Left renal cortex interstitium (tissue), 4 donors: ENCODE measurements at regions not wholly inside any gene's neighbourhood (a gene's known extent, or its start where the extent isn't known, plus 50 kb on each side); places are given as distances from the start of the nearest gene placed in this dataset.

ENCODE experiments used
- DNase-seq, 4 donors: peaks; one replicate each; pipeline ENCODE4 v3.0.0-alpha.2; 2013; ENCODE audit warnings: low read depth in 4 of 4, low spot score in 2 of 4, missing footprints in 1 of 4

DNA sequence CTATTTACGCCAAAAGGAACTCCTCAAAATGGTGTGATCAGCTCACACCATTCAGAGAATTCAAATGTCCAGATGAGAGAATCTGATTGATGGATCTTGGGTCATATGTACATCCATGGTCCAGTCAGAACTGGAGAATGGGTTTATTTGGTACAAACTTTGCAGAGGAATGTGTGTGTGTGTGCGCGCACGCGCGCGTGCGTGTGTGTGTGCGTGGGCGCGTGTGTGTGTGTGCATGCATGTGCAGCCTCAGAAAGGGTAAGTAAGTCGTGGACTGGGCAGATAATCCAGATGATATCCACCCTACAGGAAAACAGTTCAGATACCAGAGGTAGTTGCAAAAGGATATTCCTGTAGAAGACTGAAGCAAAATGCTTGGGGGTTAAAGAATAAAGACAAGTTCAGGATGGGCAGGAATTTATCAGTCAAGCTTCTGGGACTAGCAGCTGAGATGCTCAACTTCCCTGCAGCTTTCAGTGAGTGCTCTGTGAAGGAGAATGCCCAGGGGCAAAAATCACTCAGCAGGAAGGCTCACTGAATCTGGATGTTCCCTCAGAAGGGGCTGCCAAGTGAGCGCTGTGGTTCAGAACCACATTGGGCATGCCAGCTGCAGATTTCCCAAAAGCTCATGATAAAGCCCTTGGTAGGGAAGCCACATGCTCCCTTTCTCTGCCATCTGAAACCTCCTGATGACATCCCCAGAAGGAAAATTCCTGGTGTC, 440.5 kb upstream of the SGCD start:
- DNase-seq = no peak

DNA sequence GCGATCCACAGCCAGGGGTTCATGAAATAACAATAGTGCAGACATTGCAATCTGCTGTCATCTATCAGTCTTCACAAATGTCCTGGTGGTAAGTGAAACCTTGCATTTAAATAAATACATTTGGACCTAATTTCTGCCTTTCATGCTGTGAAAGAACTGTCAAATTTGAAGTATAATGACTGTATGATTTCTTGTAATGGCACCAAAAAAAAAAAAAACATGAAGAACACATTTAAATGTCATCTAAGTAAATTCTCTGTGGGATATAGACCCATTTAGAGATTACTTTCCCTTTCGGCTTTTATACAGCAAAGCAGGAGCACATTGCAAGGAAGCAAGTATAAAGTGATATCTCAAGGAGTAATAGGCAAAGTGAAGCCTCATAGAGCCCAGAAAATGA, 431.5 kb upstream of the SGCD start:
- DNase-seq = no peak

DNA sequence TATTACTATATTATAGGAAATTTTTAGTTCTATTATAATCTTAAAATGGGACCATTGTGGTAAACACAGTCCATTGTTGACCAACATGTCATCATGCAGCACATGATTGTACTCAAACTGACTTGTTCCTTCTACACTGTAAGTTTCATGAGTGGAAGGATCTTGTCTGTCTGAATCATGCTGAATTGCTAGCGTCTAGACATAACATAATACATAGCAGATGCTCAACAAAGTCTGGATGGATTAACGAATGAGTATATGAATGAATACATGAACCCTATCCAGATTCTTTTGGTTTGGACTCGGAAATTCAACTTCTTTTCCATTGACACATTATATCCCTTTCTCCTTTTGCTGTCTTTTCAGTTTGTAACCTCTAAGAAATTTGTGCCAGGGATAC, 429.2 kb upstream of the SGCD start:
- DNase-seq = no peak

DNA sequence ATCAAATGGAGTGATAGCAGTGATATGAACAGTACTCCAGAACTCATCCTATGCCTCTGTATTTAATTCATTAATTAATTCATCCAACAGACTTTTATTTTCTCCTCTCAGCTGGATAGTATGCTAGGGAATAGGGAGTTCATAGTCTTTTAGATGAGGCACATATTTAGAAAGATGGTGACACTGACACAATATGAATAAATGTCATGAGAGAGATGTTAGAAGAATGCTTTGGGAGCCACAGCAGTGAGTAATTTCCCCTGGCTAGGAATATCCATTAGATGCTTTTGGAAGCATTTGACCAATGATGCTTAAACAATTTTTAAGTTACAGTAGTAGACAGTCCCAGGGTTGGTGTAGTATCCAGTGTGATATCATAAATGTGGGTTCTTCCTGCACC, 428.7 kb upstream of the SGCD start:
- DNase-seq = no peak

DNA sequence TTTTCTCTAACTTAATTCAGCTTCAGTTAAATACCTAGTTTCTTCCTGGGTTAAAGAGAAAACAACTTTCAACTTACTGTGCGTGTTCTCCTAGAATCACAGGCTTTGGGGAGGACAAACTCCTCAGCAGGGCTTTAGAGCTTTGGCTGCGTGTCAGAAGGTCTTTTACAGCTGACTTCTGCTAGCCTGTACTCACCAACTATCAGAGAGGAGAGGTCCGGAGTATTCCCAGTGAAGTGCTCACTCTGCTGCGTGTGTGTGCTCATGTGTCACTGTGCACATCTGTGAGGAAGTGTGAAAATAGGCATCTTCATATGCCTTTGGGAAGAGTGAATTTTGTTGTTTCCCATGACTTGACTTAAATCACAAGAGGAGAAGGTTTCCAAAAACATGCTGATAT, 423.2 kb upstream of the SGCD start:
- DNase-seq = no peak

DNA sequence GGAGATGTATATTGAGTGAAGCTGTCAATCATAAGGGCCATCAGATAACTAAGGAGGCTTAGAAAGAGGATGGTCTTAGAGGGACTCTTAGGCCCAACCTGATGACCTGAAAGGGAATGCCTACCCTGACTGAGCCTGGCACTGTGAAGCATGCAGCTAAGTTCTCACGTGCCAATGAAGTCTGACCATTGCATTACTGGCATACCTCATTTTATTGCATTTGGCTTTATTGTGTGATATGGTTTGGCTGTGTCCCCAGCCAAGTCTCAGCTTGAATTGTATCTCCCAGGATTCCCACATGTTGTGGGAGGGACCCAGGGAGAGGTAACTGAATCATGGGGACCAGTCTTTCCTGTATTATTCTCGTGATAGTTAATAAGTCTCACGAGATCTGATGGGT, 421.6 kb upstream of the SGCD start:
- no peak for DNase-seq

DNA sequence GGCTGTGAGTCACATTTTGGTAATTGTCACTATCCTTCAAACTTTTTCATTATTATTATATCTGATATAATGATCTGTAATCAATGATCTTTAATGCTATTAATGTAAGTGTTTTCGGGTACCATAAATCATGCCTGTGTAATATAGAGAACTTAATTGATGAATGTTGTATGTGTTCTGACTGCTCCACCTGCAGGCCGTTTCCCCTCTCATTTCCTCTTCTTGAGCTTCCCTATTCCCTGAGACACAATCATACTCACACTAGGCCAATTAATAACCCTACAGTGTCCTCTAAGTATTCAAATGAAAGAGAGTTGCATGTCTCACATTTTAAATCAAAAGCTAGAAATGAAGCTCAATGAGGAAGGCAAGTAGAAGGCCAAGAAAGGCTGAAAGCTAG, 420.9 kb upstream of the SGCD start:
- DNase-seq = no peak

DNA sequence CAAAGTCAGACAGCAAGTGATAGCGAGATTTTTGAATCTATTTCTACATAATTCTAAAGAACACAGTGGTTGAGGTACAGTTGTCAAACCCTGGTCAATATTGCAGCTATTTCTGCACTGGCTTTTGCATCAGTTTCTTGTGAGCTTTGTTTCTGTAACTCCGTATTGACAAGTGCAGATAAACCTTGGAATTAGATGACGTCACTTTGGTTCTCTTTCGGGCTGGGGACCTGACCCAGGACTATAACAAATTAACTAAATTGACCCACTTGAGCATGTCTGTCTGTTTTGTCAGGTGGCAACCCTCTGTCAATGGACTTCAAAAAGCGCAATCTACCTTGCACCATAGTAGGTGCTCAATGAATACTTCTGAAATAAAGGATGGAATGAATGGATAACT, 418.4 kb upstream of the SGCD start:
- no peak for DNase-seq

DNA sequence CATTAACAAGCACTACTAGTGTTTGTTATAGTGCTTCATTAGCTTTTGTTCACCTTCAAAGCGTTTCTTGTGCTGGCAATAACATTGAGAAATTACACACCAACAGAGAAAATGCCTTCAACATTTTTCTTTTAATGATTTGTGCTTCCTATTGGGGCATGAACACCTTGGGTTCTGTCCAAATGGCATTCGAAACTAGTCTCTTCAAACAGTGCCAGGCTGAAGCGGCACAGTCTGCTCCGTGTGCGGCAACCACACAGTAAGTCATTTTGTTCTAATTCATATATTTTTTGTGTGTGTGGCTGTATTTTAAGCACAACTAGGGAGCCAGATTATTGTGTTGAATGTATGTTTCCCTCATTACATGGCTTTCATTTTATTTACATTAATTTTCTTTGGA, 414.7 kb upstream of the SGCD start:
- no peak for DNase-seq

DNA sequence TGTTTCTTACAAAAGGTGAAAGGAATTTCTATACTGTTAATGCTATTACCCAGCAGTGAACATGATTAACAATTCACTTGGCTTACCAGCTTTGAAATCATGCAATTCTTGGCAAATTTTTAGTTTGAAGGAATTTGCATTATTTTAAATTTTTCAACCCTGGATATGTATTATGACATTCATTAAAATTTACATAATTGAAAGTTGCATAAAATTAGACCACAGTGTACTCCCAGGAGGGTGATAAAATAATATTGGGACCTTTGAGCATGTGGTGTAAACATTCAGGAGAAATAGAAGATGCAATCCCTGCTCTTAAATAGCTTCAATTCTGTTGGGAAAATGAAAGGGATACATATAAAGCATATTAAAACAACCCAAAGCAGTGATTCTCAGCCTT, 412.2 kb upstream of the SGCD start:
- no peak for DNase-seq

DNA sequence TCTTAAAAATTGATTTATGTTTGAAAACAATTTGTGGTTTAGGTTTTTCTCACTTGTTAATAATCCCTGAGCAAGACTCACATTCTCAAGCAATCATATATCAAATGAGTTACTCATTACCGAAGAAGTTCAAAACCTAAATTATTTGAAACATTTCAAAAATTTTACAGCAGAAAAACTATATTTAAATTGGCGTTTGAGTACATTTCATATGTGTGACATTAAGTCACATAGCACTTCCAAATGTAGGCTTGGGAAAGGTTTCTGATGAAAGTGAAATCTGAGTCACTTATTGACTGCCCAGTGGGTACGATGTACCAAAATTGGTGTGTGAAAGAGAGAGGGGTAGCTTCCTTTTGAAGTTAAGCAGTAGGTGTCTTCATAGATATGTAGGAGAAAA, 411.4 kb upstream of the SGCD start:
- no peak for DNase-seq

DNA sequence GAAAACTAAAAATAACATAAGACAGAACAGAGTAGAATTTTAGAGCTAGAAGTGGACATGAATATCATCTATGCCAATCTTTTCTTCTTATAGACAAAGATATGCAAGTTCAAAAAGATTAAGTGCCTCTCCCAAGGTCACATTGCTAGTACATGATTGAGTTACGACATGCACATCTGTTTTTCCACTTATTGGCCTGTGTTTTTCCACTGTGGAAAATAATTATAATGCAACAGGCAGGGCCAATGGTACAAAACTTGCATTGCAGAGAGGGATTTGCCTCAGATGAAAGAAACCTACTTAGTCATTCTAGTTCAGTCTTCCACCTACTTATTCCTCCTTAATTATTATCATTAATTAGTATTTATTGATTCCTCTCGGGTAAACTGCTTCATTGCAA, 407.8 kb upstream of the SGCD start:
- DNase-seq = no peak

DNA sequence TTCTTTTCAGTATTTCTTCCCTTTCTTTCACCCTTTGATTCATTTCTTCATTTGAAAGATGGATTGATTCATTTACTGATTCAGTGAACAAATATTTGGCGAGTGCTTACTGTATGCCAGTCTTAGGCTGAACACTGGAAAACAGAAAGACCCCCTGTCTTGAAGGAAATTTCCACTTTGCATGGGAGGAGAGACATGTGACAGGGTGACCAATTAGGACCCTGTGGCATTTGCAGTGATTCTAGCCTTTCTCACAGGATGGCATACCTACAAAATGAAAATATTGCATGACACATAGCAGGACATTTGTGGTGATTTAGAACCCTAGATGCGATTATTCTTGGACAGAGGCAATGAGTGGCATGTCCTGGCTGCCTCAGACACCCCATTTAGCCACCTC, 407.2 kb upstream of the SGCD start:
- no peak for DNase-seq

DNA sequence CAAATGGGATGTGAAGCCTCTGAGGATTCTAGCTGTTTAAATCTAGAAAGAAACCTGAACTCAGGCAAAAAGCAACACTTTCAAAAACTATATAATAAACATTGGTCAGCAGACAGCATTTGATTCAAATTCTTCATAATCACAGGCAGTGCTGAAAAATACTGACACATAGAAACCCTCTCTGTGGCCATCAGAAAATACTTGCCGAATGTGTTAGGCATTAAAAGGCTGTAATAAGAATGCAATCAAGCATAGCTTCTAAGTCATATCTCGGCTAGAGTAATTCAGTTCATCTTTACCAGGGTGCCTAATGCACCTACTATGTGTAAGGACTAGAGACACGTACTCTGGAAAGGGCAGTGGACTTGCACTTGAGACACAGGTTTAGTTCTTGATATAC, 405.3 kb upstream of the SGCD start:
- no peak for DNase-seq

DNA sequence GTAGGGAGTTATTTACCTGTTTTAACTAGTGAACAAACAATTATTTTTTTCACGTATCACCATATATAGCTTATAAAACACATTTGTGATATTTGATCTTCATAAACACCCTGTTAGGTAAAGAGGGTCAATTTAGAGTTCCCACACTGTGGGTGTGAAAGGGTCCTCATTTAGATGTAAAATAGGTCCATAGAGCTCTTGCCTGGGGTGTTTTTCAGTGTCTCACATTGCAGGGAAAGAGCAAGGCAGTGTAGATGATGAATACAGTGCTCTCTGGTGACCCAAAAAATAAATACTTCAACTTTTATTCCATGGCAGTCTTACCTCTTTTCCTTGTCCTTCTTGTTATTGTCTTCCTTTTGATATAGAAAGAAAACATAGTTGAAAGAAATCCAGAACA, 403.2 kb upstream of the SGCD start:
- no peak for DNase-seq

DNA sequence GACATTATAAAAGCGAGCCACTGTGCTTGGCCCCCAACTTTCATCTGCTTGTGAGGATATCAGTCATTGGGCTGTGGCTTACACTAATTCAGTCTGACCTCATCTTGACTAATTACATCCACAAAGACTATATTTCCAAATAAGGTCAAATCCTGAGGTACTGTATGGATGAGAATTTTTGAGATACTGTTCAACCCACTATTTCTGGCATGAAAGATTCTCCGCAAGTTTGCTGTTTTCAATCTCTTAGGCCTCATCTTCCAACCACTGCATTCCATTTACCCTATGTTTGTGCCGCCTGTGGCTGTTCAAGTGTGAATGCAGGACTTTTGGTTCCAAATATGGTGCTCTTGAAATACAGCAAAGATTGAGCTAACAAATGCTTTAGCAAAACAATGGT, 400.9 kb upstream of the SGCD start:
- DNase-seq = no peak

DNA sequence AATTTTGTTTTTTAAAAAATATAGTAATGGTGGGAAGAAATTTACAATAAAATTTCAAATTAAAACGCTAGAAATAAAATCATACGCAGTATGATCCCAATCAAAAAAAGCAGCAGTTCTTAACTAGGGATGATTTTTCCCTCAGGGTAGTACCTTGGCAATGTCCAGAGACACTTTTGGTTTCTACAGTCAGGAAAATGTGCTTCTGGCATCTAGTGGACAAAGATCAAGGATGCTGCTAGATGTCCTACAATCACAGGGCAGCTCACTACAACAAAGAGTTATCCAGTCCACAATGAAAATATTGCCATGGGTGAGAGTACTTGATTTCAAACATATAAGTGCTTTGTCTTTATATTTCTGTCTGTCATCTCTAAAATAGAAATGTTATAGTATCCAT, 400.2 kb upstream of the SGCD start:
- no peak for DNase-seq

DNA sequence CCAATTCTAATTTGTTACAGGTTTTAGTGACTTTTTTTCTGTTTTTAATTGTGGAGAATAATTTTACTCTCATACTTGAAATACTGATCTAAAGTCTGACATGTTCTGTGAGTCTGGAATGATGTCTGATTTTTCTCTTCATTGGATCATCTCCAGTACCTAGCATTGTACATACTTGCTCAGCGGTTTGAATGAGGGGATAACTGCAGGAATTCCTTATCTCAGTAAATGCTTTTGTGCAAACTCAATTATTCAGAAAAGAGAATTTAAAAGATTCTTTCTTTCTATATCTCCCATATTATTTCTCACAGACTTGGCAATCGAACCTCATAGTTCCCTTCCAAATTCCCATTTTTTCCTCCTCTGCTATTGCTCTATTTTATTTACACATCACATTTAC, 397.9 kb upstream of the SGCD start:
- no peak for DNase-seq

DNA sequence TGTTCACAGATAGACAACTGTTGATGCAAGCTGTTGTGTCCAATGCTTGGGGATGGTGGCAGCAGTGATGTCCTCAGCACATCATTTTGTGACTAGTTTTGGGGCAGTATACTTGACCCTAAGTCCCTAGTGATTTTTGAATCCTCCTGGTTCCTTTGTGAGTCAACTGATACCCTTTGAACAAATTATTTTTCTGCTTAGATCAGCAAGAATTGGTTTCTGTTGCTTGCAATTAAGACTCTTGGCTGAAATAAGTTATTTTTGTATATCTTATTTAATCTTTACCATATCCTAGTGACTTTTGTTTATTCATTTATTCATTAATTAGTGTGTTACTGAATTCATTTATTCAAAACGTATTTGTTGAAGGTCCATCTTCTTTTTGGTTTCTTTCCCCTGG, 392.0 kb upstream of the SGCD start:
- DNase-seq = no peak

DNA sequence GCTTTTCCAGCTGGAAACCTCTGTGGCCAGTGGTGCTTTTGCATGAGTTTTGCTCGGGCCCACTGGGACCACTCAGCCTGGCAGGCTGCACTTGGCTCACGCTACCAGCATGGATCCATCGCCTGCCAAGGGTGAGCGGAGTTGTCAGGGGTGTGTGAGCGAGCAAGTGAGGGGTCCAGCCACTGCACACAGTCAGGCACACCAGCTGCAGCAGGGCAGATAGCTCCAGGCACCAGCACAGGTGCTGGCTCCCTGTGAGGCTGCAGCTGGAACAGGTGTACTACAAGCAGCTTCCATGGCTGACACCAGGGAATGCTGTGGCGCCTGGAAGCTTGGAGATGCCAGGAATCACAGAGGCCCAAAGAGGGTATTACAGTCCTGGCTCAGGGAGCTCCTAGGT, 391.2 kb upstream of the SGCD start:
- no peak for DNase-seq

DNA sequence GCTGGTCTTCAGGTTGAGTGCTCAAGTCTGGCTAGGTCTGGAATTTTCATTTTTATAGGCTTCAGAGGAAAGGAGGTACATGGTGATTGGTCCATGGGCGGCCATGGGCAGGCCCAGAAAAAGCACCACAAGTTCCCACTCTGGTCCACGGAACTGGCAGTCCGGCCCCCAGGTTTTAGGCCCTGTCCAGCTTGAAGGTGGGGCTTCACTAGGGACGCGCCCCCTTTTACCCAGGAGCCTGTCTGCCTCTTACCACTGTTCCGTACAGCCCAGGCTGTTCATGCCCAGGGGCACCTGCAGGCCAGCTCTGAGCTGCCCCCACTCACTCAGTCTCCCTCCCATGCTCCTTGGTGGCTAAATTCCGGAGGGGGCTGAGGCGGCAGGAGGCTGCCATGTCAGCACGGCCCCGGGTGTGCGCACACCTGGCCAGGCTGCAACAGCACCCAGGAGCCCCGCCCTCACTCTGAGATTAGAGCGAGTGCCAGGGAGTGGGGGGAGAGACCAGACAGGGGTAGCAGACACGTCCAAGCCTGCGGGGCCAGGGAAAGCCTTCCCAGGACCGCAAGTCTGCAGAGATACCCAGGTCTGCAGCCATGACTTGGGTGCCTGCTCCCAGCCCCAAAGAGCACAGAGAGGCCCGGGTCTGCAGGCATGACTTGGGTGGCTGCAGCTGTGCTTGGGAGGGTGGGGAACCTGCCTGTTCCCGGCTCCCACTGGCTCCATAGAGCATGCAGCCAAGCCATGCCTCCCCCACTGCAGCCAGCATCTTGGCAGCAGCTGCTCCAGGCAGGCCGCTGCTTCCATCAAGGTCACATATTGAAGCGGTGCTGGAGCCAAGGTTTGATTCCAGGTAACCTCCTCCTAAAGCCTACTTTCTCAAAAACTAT, 390.2 kb upstream of the SGCD start:
- no peak for DNase-seq

DNA sequence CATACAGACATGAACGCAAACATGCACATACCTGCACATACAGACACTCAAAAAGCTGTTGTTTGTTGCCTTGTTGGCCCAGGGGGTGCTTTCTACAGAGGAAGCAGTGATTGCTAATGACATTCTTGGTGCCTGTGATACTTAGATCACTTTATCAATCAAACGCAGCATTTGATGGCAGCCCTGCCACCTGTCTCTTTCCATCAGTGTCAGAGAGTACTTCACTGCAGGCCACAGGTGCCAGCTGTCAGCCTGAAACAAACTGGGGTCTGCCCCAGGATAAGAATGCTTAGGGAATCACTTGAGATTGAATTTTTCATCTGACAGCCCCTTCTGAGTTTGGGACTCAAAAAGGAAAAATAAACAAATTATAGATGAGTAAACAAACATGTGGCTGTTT, 388.9 kb upstream of the SGCD start:
- no peak for DNase-seq
